ENCODE measurements at regions not wholly inside any gene's neighbourhood (a gene's known extent, or its start where the extent isn't known, plus 50 kb on each side); places are given as distances from the start of the nearest gene placed in this dataset.

DNA sequence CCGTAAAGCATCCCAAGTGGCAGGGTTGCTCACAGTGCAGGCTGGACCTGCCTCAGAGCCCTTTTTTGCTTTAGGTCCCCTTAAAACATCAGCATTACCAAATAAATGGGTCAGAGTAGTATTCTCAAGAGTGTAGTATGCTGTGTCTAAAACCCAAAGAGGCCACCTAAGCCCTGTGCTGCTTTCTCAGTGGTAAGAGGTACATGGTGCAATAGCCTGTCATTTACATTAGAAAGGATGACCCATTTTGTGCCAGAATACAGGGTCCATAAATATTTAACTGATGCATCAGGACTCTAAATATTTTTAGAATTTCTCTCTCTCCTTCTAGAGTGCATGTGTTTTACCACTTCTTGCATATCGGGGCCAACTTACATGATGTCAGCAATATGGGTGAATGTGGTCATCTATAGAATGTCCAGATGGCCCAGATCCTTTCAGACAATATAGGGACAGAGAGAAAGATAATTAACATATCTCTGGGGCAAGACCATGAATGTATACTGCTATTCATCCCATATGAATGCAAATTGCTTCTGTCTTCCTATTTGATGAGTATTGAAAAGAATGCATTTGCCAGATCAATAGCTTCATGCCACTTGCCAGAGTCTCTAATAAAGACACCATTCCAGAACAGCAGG lies 329.2 kb downstream of the PMP22 start:
- no peak overlapping the region for H3K4me3 ChIP-seq
- H3K27ac ChIP-seq: no peak overlapping the region
- TF ChIP-seq, protein P1, sequence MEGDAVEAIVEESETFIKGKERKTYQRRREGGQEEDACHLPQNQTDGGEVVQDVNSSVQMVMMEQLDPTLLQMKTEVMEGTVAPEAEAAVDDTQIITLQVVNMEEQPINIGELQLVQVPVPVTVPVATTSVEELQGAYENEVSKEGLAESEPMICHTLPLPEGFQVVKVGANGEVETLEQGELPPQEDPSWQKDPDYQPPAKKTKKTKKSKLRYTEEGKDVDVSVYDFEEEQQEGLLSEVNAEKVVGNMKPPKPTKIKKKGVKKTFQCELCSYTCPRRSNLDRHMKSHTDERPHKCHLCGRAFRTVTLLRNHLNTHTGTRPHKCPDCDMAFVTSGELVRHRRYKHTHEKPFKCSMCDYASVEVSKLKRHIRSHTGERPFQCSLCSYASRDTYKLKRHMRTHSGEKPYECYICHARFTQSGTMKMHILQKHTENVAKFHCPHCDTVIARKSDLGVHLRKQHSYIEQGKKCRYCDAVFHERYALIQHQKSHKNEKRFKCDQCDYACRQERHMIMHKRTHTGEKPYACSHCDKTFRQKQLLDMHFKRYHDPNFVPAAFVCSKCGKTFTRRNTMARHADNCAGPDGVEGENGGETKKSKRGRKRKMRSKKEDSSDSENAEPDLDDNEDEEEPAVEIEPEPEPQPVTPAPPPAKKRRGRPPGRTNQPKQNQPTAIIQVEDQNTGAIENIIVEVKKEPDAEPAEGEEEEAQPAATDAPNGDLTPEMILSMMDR (IDR thresholded peaks at IDR 0.05): no peak
- peaks cover 0 to 3% of the 10 kb centered on the region in 2 donors for H3K27me3 ChIP-seq
- H3K36me3 ChIP-seq: no peaks in the 10 kb centered on the region
- no peaks in the 10 kb centered on the region for H3K4me1 ChIP-seq
- no peak for DNase-seq (ENCODE audit: low spot score in 2 of 2)
- intact Hi-C loops (cut with DNase I; ENCODE audit: low total_unique reads): no loop called here
- H3K9me3 ChIP-seq: no peaks in the 10 kb centered on the region

GRCh38 chr17:14935139-14935841 lies 329.8 kb downstream of the PMP22 start:
- TF ChIP-seq POLR2AphosphoS5 (IDR thresholded peaks at IDR 0.05) (no peak), POLR2A (IDR thresholded peaks at IDR 0.05) (no peak)
- TF ChIP-seq, protein P1 (IDR thresholded peaks at IDR 0.05): no peak
- no peak overlapping the region for H3K27ac ChIP-seq
- H3K4me1 ChIP-seq: no peaks in the 10 kb centered on the region
- intact Hi-C loops (cut with DNase I; ENCODE audit: low total_unique reads): no loop called here
- H3K4me3 ChIP-seq: no peak overlapping the region
- DNase-seq (ENCODE audit: low spot score in 2 of 2): no peak
- H3K36me3 ChIP-seq: no peaks in the 10 kb centered on the region
- H3K27me3 ChIP-seq: peaks cover 0 to 3% of the 10 kb centered on the region in 2 donors
- no peaks in the 10 kb centered on the region for H3K9me3 ChIP-seq

DNA sequence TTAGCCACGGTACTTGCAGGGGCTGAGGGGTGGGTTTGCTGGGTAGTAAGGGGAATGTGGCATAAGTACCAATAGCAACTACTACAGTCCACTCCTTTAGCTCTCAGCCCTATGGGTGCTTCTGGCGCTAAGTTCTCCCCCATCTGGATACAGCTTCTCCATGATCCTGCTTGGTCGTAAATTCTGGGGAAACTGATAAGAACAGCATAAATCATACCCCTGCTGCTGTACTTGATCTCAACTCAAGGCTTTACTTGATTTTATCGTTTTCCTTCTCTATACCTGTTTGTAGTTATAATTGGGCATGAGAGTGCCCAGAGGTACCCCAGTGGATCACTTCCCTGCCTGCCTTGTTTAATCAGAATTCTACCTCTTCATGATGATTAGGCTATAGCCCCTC lies 331.4 kb downstream of the PMP22 start:
- H3K9me3 ChIP-seq: no peaks in the 10 kb centered on the region
- no peak overlapping the region for H3K27ac ChIP-seq
- TF ChIP-seq POLR2A (IDR thresholded peaks at IDR 0.05) (no peak), POLR2AphosphoS5 (IDR thresholded peaks at IDR 0.05) (no peak)
- TF ChIP-seq, protein P1 (IDR thresholded peaks at IDR 0.05): no peak
- H3K36me3 ChIP-seq: no peaks in the 10 kb centered on the region
- H3K4me1 ChIP-seq: no peaks in the 10 kb centered on the region
- DNase-seq (ENCODE audit: low spot score in 2 of 2): no peak
- H3K4me3 ChIP-seq: no peak overlapping the region
- peaks cover 0 to 3% of the 10 kb centered on the region in 2 donors for H3K27me3 ChIP-seq
- intact Hi-C loops (cut with DNase I; ENCODE audit: low total_unique reads): no loop called here

DNA sequence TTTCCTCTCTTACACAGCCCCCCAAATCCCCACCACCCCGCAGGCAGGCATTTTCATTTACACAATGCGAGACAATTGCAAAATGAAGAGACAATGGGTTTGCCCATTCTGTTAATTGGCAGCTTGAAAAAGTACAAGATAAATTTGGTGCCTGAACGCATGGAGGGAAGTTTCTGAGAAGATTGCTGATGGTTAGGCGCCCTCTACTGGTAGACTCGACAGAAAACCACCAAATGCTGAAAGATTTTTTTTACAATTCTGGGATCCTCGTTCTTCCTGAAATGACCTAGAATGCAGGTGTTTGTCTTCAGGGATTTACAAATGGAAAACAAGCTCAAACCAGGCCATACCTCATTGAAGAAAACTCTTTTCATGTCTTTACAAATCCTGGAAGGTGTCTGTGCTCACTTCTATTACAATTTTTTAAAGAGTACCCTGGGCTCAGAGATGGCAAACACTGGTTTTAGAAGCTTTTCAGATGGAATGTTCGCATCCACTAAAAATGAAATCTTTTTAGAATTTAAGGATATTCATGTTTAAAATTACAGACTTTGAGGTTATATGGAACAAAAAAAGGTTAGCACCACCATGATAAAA lies 338.5 kb downstream of the PMP22 start:
- H3K36me3 ChIP-seq: no peaks in the 10 kb centered on the region
- H3K27ac ChIP-seq: no peak overlapping the region
- no peak for TF ChIP-seq POLR2A (IDR thresholded peaks at IDR 0.05)
- TF ChIP-seq, protein P1 (IDR thresholded peaks at IDR 0.05): peak; percentile 63 to 77 (median 76)
- peaks cover 0 to 2% of the 10 kb centered on the region in 2 donors for H3K27me3 ChIP-seq
- no peak overlapping the region for H3K4me3 ChIP-seq
- no peaks in the 10 kb centered on the region for H3K4me1 ChIP-seq
- no peak for DNase-seq (ENCODE audit: low spot score in 2 of 2)
- intact Hi-C loops (cut with DNase I; ENCODE audit: low total_unique reads): no loop called here
- H3K9me3 ChIP-seq: no peaks in the 10 kb centered on the region

DNA sequence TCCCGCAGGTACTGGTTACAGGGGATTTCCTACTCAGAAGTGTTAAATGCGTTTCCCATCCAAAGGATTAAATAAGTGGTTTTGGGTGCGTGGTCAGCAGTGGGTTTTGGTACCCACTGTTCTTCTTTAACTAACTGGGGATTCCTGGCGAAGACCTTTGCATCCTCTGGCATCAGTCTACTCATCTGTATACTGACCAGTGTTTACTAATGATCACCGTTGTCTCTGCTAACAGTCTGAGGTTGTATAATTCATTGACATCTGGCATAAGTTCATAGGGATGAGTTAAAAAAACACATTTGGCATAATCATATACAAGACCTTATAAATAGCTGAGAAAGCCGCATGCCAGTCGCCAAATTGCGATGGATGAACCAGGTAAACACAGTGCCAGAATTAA lies 339.1 kb downstream of the PMP22 start:
- DNase-seq (ENCODE audit: low spot score in 2 of 2): no peak
- Histone ChIP-seq H3K36me3 (no peaks in the 10 kb centered on the region), H3K27me3 (peaks cover 0 to 2% of the 10 kb centered on the region in 2 donors), H3K27ac (no peak overlapping the region), H3K4me3 (no peak overlapping the region), H3K4me1 (no peaks in the 10 kb centered on the region), H3K9me3 (no peaks in the 10 kb centered on the region)
- intact Hi-C loops (cut with DNase I; ENCODE audit: low total_unique reads): no loop called here
- TF ChIP-seq POLR2AphosphoS5 (IDR thresholded peaks at IDR 0.05): no peak
- no peak for TF ChIP-seq POLR2A (IDR thresholded peaks at IDR 0.05)
- TF ChIP-seq, protein P1 (IDR thresholded peaks at IDR 0.05): no peak

All from breast epithelium (tissue), 4 donors.